ENCODE measurements at regions not wholly inside any gene's neighbourhood (a gene's known extent, or its start where the extent isn't known, plus 50 kb on each side); places are given as distances from the start of the nearest gene placed in this dataset.

DNA sequence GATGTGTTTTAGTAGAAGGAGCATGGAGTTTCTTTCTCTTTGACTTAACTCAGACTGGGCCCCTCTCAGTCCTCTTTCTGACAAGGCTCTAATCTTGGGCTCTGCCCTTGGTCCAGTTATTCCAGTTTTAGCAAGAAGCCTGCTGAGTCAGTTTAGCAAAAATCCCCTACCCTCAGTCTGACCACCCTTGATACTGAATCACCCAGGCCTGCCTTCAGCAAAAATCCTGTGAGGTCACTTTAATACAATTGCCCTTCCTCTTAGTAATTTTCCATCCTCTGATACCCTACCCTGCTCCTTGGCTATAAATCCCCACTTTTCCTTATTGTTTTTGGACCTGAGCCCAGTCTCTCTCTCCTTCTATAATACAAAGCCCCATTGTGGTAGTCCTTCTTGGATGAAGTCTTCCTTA is 326.7 kb upstream of the NOX3 start:
- BruUV-seq (replicated peaks), result no TSS peak
- CTCF ChIA-PET (ENCODE audit: unreplicated experiment), result no interaction called here
- intact Hi-C loops (cut with micrococcal nuclease; ENCODE audit: unreplicated experiment), result no loop called here

DNA sequence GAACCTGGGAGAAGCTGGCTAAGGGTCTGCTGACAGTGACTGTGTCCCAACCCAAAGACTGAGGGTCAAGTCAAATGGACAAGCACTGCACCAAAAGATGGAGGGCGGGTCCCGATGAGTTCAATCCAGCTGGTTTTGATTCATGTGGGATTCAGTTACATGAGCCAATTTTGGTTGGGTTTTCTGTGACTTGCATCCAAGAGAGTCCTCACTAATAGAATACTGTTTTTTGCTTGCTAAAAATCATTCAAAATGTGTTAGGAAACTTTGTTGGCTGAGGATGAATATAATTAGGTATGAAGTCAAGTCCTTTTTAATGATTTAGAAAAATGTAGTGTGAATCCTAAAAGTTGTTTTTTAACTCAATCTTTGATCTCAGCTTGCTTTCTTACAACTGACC is 323.8 kb upstream of the NOX3 start:
- TF ChIP-seq EZH2phosphoT487 (IDR thresholded peaks at IDR 0.05; ENCODE audit: borderline replicate concordance, low read depth, low read length), result no peak
- TF ChIP-seq, protein P1, sequence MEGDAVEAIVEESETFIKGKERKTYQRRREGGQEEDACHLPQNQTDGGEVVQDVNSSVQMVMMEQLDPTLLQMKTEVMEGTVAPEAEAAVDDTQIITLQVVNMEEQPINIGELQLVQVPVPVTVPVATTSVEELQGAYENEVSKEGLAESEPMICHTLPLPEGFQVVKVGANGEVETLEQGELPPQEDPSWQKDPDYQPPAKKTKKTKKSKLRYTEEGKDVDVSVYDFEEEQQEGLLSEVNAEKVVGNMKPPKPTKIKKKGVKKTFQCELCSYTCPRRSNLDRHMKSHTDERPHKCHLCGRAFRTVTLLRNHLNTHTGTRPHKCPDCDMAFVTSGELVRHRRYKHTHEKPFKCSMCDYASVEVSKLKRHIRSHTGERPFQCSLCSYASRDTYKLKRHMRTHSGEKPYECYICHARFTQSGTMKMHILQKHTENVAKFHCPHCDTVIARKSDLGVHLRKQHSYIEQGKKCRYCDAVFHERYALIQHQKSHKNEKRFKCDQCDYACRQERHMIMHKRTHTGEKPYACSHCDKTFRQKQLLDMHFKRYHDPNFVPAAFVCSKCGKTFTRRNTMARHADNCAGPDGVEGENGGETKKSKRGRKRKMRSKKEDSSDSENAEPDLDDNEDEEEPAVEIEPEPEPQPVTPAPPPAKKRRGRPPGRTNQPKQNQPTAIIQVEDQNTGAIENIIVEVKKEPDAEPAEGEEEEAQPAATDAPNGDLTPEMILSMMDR (conservative IDR thresholded peaks at IDR 0.05; ENCODE audit: low read length), result no peak
- DNase-seq (ENCODE audit: low spot score), result no peak
- H3K9me2 ChIP-seq (ENCODE audit: insufficient read depth, low read length), result no peaks in the 10 kb centered on the region
- no peaks in the 10 kb centered on the region for H4K20me1 ChIP-seq (ENCODE audit: insufficient read depth, low read length)
- H3K4me2 ChIP-seq (ENCODE audit: low read length), result no peak overlapping the region
- H3K79me2 ChIP-seq (ENCODE audit: insufficient read depth, low read depth, low read length), result no peaks in the 10 kb centered on the region
- H3K27ac ChIP-seq (ENCODE audit: low read depth, low read length, poor library complexity, severe bottlenecking), result no peak overlapping the region
- H2AFZ ChIP-seq (ENCODE audit: low read length), result no peak overlapping the region
- no peaks in the 10 kb centered on the region for H3K9me3 ChIP-seq (ENCODE audit: low read length)
- no peak overlapping the region for H3K4me3 ChIP-seq (ENCODE audit: low read depth, low read length, poor library complexity, severe bottlenecking)
- BruUV-seq (replicated peaks), result no TSS peak
- CTCF ChIA-PET (ENCODE audit: unreplicated experiment), result no interaction called here
- no peaks in the 10 kb centered on the region for H3K36me3 ChIP-seq (ENCODE audit: insufficient read depth, low read length)
- H3K4me1 ChIP-seq (ENCODE audit: insufficient read depth, low read length, poor library complexity, severe bottlenecking), result no peaks in the 10 kb centered on the region
- intact Hi-C loops (cut with micrococcal nuclease; ENCODE audit: unreplicated experiment), result no loop called here
- POLR2A ChIA-PET, result no interaction called here

More for the DNA sequence above, 326.7 kb upstream of the NOX3 start:
- Histone ChIP-seq H3K9me2 (ENCODE audit: insufficient read depth, low read length) (no peaks in the 10 kb centered on the region), H3K4me3 (ENCODE audit: low read depth, low read length, poor library complexity, severe bottlenecking) (no peak overlapping the region), H3K9me3 (ENCODE audit: low read length) (peaks cover 8% of the 10 kb centered on the region; the same call in 1 of the 2 replicates), H2AFZ (ENCODE audit: low read length) (no peak overlapping the region), H3K4me2 (ENCODE audit: low read length) (no peak overlapping the region), H4K20me1 (ENCODE audit: insufficient read depth, low read length) (no peaks in the 10 kb centered on the region), H3K4me1 (ENCODE audit: insufficient read depth, low read length, poor library complexity, severe bottlenecking) (no peaks in the 10 kb centered on the region), H3K36me3 (ENCODE audit: insufficient read depth, low read length) (no peaks in the 10 kb centered on the region), H3K27ac (ENCODE audit: low read depth, low read length, poor library complexity, severe bottlenecking) (no peak overlapping the region), H3K79me2 (ENCODE audit: insufficient read depth, low read depth, low read length) (no peaks in the 10 kb centered on the region)
- POLR2A ChIA-PET, result interaction anchor here (1.5 kb wide), 1 partner anchor 20 kb away, joined by 3 read pairs; no protein-coding TSS in a partner anchor
- no peak for DNase-seq (ENCODE audit: low spot score)
- TF ChIP-seq, protein P1 (conservative IDR thresholded peaks at IDR 0.05; ENCODE audit: low read length), result no peak
- no peak for TF ChIP-seq EZH2phosphoT487 (IDR thresholded peaks at IDR 0.05; ENCODE audit: borderline replicate concordance, low read depth, low read length)

DNA sequence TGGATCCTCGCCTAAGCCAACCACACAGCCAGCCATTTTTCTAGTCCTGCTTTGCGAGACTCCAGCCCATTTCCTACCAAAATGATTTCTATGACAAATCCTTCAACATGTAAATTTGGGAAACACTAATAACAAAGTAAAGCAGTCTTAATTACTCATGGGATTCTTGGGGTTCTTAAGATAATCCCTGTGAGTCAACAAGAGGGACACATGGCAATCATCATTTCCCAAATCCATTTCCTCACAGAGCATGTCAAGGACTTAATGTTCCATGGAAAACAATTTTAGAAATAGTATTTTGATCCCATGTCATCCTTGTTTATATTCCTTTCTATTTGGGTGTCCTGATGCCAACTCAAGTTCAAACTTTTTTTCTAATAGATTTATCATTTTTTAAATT is 322.7 kb upstream of the NOX3 start:
- intact Hi-C loops (cut with micrococcal nuclease; ENCODE audit: unreplicated experiment), result no loop called here

More for the DNA sequence above, 322.7 kb upstream of the NOX3 start:
- TF ChIP-seq, protein P1 (conservative IDR thresholded peaks at IDR 0.05; ENCODE audit: low read length), result no peak
- TF ChIP-seq EZH2phosphoT487 (IDR thresholded peaks at IDR 0.05; ENCODE audit: borderline replicate concordance, low read depth, low read length), result no peak
- Histone ChIP-seq H3K4me2 (ENCODE audit: low read length) (no peak overlapping the region), H3K4me1 (ENCODE audit: insufficient read depth, low read length, poor library complexity, severe bottlenecking) (no peaks in the 10 kb centered on the region), H3K27ac (ENCODE audit: low read depth, low read length, poor library complexity, severe bottlenecking) (no peak overlapping the region), H2AFZ (ENCODE audit: low read length) (no peak overlapping the region), H3K79me2 (ENCODE audit: insufficient read depth, low read depth, low read length) (no peaks in the 10 kb centered on the region), H4K20me1 (ENCODE audit: insufficient read depth, low read length) (no peaks in the 10 kb centered on the region), H3K9me2 (ENCODE audit: insufficient read depth, low read length) (no peaks in the 10 kb centered on the region), H3K9me3 (ENCODE audit: low read length) (no peaks in the 10 kb centered on the region), H3K36me3 (ENCODE audit: insufficient read depth, low read length) (no peaks in the 10 kb centered on the region), H3K4me3 (ENCODE audit: low read depth, low read length, poor library complexity, severe bottlenecking) (no peak overlapping the region)
- POLR2A ChIA-PET, result no interaction called here
- DNase-seq (ENCODE audit: low spot score), result no peak
- CTCF ChIA-PET (ENCODE audit: unreplicated experiment), result no interaction called here
- no TSS peak for BruUV-seq (replicated peaks)

Data from OCI-LY7 (cell line).